DOHH2 (cell line): ENCODE measurements at regions not wholly inside any gene's neighbourhood (a gene's known extent, or its start where the extent isn't known, plus 50 kb on each side); places are given as distances from the start of the nearest gene placed in this dataset.

Experiments used
- EZH2phosphoT487 ChIP-seq: fragments of 200-600 bp; sonication (generic); IDR thresholded peaks from 2 replicates; pipeline ENCODE4 v1.6.1; 2017; ENCODE audit warnings: borderline replicate concordance, mild to moderate bottlenecking, antibody characterized with exemption, low read length, moderate library complexity, mixed read lengths
- TF ChIP-seq, protein P1 (sequence below): fragments of 200-600 bp; sonication (generic); IDR thresholded peaks from one replicate; pipeline ENCODE4 v1.5.1; 2014; ENCODE audit warnings: antibody characterized with exemption, mild to moderate bottlenecking, low read depth, low read length; ENCODE audit not compliant: poor library complexity, severe bottlenecking

- TF ChIP-seq, protein P1, sequence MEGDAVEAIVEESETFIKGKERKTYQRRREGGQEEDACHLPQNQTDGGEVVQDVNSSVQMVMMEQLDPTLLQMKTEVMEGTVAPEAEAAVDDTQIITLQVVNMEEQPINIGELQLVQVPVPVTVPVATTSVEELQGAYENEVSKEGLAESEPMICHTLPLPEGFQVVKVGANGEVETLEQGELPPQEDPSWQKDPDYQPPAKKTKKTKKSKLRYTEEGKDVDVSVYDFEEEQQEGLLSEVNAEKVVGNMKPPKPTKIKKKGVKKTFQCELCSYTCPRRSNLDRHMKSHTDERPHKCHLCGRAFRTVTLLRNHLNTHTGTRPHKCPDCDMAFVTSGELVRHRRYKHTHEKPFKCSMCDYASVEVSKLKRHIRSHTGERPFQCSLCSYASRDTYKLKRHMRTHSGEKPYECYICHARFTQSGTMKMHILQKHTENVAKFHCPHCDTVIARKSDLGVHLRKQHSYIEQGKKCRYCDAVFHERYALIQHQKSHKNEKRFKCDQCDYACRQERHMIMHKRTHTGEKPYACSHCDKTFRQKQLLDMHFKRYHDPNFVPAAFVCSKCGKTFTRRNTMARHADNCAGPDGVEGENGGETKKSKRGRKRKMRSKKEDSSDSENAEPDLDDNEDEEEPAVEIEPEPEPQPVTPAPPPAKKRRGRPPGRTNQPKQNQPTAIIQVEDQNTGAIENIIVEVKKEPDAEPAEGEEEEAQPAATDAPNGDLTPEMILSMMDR: peak; percentile 37
- no peak for TF ChIP-seq EZH2phosphoT487
Observed at GRCh38 chr7:1377111-1377909, 82.0 kb downstream of the MICALL2 start.
